ENCODE measurements at regions not wholly inside any gene's neighbourhood (a gene's known extent, or its start where the extent isn't known, plus 50 kb on each side); places are given as distances from the start of the nearest gene placed in this dataset.
A peak's percentile ranks its signal among the peaks of the same experiment; 100 is the strongest.

- no peak for DNase-seq (ENCODE audit: low spot score)
These were observed 73.4 kb upstream of the BOD1 start for GRCh38 chr5:173689737-173690360.

GRCh38 chr5:173691931-173692330, 75.5 kb upstream of the BOD1 start:
- DNase-seq (ENCODE audit: low spot score), result no peak

GRCh38 chr5:173693670-173694069, 77.2 kb upstream of the BOD1 start:
- DNase-seq (ENCODE audit: low spot score), result no peak

GRCh38 chr5:173696216-173696615, 79.8 kb upstream of the BOD1 start:
- no peak for DNase-seq (ENCODE audit: low spot score)

- no peak for DNase-seq (ENCODE audit: low spot score)
These were observed 81.6 kb upstream of the BOD1 start for GRCh38 chr5:173697931-173698579.

GRCh38 chr5:173699966-173700365, 83.5 kb upstream of the BOD1 start:
- no peak for DNase-seq (ENCODE audit: low spot score)

- no peak for DNase-seq (ENCODE audit: low spot score)
These were observed 87.0 kb upstream of the BOD1 start for GRCh38 chr5:173703466-173703865.

- DNase-seq (ENCODE audit: low spot score), result no peak
These were observed 88.4 kb upstream of the BOD1 start for GRCh38 chr5:173704615-173705511.

- DNase-seq (ENCODE audit: low spot score), result no peak
These were observed 89.1 kb upstream of the BOD1 start for GRCh38 chr5:173705512-173706044.

GRCh38 chr5:173706700-173707099, 90.2 kb upstream of the BOD1 start:
- DNase-seq (ENCODE audit: low spot score), result no peak

GRCh38 chr5:173707392-173707791, 90.9 kb upstream of the BOD1 start:
- peak; percentile 77 for DNase-seq (ENCODE audit: low spot score)

GRCh38 chr5:173709145-173709544, 92.7 kb upstream of the BOD1 start:
- DNase-seq (ENCODE audit: low spot score), result no peak

GRCh38 chr5:173709761-173710160, 93.3 kb upstream of the BOD1 start:
- no peak for DNase-seq (ENCODE audit: low spot score)

- DNase-seq (ENCODE audit: low spot score), result no peak
These were observed 94.1 kb upstream of the BOD1 start for GRCh38 chr5:173710528-173710927.

- DNase-seq (ENCODE audit: low spot score), result no peak
These were observed 95.0 kb upstream of the BOD1 start for GRCh38 chr5:173711466-173711865.

- DNase-seq (ENCODE audit: low spot score), result no peak
These were observed 96.2 kb upstream of the BOD1 start for GRCh38 chr5:173712609-173713175.

GRCh38 chr5:173714551-173715428, 98.3 kb upstream of the BOD1 start:
- peak; percentile 83 for DNase-seq (ENCODE audit: low spot score)

GRCh38 chr5:173715607-173716006, 99.2 kb upstream of the BOD1 start:
- no peak for DNase-seq (ENCODE audit: low spot score)

- DNase-seq (ENCODE audit: low spot score), result no peak
These were observed 99.7 kb upstream of the BOD1 start for GRCh38 chr5:173716058-173716682.

- no peak for DNase-seq (ENCODE audit: low spot score)
These were observed 101.5 kb upstream of the BOD1 start for GRCh38 chr5:173717959-173718358.

GRCh38 chr5:173718469-173718868, 102.0 kb upstream of the BOD1 start:
- DNase-seq (ENCODE audit: low spot score), result no peak
